ENCODE measurements at regions not wholly inside any gene's neighbourhood (a gene's known extent, or its start where the extent isn't known, plus 50 kb on each side); places are given as distances from the start of the nearest gene placed in this dataset.

GRCh38 chr10:124232686-124233545 is 139.5 kb upstream of the CHST15 start:
- no peak for DNase-seq (ENCODE audit: low spot score in 2 of 2)
- Histone ChIP-seq H3K9me3 (no peaks in the 10 kb centered on the region), H3K27me3 (no peaks in the 10 kb centered on the region), H3K27ac (no peak overlapping the region), H3K36me3 (no peaks in the 10 kb centered on the region), H3K4me1 (no peaks in the 10 kb centered on the region), H3K4me3 (no peak overlapping the region)
- 57 to 59% methylated on average over 15 to 16 of the region's 16 CpGs for WGBS, 2 donors
- TF ChIP-seq CTCF (IDR thresholded peaks at IDR 0.05) (no peak), EP300 (IDR thresholded peaks at IDR 0.05) (no peak), POLR2A (IDR thresholded peaks at IDR 0.05) (no peak)

GRCh38 chr10:124231168-124232155 is 138.1 kb upstream of the CHST15 start:
- WGBS, 2 donors: 86 to 87% methylated on average over 7 to 8 of the region's 8 CpGs
- no peak overlapping the region for H3K27ac ChIP-seq
- no peak overlapping the region for H3K4me3 ChIP-seq
- no peaks in the 10 kb centered on the region for H3K4me1 ChIP-seq
- TF ChIP-seq CTCF (IDR thresholded peaks at IDR 0.05): no peak
- TF ChIP-seq EP300 (IDR thresholded peaks at IDR 0.05): no peak
- no peak for TF ChIP-seq POLR2A (IDR thresholded peaks at IDR 0.05)
- no peaks in the 10 kb centered on the region for H3K27me3 ChIP-seq
- DNase-seq (ENCODE audit: low spot score in 2 of 2): no peak
- no peaks in the 10 kb centered on the region for H3K9me3 ChIP-seq
- no peaks in the 10 kb centered on the region for H3K36me3 ChIP-seq

GRCh38 chr10:124230635-124231167 is 137.3 kb upstream of the CHST15 start:
- no peak overlapping the region for H3K4me3 ChIP-seq
- H3K9me3 ChIP-seq: no peaks in the 10 kb centered on the region
- no peak overlapping the region for H3K27ac ChIP-seq
- no peaks in the 10 kb centered on the region for H3K27me3 ChIP-seq
- no peaks in the 10 kb centered on the region for H3K36me3 ChIP-seq
- WGBS, 2 donors: 86 to 92% methylated on average over 11 of the region's 11 CpGs
- DNase-seq (ENCODE audit: low spot score in 2 of 2): no peak
- TF ChIP-seq CTCF (IDR thresholded peaks at IDR 0.05): no peak
- no peak for TF ChIP-seq EP300 (IDR thresholded peaks at IDR 0.05)
- no peak for TF ChIP-seq POLR2A (IDR thresholded peaks at IDR 0.05)
- no peaks in the 10 kb centered on the region for H3K4me1 ChIP-seq

GRCh38 chr10:124229989-124230634 is 136.7 kb upstream of the CHST15 start:
- Histone ChIP-seq H3K36me3 (no peaks in the 10 kb centered on the region), H3K27ac (no peak overlapping the region), H3K27me3 (no peaks in the 10 kb centered on the region), H3K4me3 (no peak overlapping the region), H3K9me3 (no peaks in the 10 kb centered on the region), H3K4me1 (no peaks in the 10 kb centered on the region)
- DNase-seq (ENCODE audit: low spot score in 2 of 2): no peak
- WGBS, 2 donors: 81 to 89% methylated on average over 15 of the region's 15 CpGs
- TF ChIP-seq CTCF (IDR thresholded peaks at IDR 0.05) (no peak), POLR2A (IDR thresholded peaks at IDR 0.05) (no peak), EP300 (IDR thresholded peaks at IDR 0.05) (no peak)
